ENCODE measurements at regions not wholly inside any gene's neighbourhood (a gene's known extent, or its start where the extent isn't known, plus 50 kb on each side); places are given as distances from the start of the nearest gene placed in this dataset.

- no peak for TF ChIP-seq ZFX (IDR thresholded peaks at IDR 0.05)
- no peak for TF ChIP-seq CTCF (conservative IDR thresholded peaks at IDR 0.05)
Observed at GRCh38 chr16:85562093-85562786, 50.9 kb upstream of the GSE1 start.

Data from C4-2B (cell line).